HG03103 (cell line): ENCODE measurements at regions not wholly inside any gene's neighbourhood (a gene's known extent, or its start where the extent isn't known, plus 50 kb on each side); places are given as distances from the start of the nearest gene placed in this dataset.
"Not testable (repeated sequence)": the region's sequence is repeated elsewhere in the genome, so short reads cannot be mapped to it uniquely, and the experiment has no call there.

ENCODE experiments used
- ATAC-seq: cut with Tn5 transposase; IDR thresholded peaks from one replicate; pipeline ENCODE4 v1.9.1; 2021; ENCODE audit warnings: low read depth; ENCODE audit not compliant: unreplicated experiment

DNA sequence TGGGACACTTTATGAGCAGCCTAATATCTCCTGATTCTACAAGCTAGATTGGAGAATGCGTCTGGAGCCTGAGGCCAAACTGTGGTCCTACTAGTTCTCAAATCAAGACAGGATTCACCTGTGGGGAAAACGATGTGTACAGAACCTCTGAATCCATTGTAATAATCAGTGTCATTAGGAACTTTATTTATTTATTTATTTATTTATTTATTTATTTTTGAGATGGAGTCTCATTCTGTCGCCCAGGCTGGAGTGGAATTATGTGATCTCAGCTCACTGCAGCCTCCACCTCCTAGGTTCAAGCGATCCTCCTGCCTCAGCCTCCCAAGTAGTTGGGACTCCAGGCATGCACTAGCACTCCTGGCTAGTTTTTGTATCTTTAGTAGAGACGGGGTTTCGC is 52.6 kb upstream of the KIF26B start:
- not testable (repeated sequence) for ATAC-seq

DNA sequence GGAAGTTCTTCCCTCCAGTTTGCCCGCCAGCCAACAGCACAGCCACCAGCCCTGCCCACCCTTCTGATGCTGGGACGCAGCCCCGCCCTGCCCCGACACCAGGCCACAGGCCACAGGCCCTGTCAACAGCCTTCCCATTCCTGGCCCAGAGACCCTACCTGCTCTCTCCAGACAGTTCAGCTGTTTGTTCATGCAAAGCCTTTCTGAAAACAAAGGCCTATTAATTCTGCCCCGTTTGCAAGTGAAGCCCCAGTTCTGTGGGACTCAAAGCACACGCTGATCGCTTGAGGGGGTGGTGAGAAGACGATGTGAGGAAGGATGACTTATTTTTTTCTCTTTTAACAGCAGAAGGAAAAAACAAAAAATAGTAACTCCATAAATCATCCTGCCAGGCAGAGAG is 55.4 kb upstream of the KIF26B start:
- no peak for ATAC-seq

GRCh38 chr1:245098924-245099323 is 55.9 kb upstream of the KIF26B start:
- ATAC-seq: no peak

DNA sequence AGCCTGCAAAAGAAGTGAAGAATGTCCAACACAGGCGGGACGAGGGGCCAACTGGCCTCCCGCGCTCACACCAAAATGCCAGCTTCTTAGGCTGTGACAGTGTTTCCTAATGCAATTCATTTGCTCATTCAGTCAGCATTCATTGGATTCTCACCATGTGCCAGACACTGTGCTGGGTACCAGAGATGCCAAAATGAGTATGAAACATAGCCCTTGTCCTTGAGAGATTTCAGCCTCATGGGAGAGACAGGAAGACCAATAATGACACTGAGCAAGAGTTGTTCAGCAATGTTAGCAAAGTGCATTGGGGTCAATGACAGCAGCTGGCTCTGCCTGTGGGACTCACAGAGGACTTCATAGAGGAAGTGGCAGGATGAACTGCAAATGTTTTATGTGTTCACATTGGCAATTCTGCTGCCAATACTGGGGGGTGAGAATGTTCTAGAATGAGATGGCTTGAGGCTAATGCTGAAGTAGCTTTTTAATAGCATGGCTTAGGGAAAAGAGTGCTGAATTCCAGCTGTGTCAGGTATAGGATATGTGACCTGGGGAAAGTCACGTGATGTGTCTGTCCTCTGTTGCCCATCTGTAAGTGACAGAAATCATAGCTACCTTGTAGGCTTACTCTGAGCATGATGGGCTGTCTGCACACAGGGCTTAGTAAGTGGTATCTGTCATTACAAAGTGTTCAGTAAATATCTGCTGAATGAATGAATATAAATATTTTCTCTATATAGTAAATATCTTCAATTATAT is 58.3 kb upstream of the KIF26B start:
- no peak for ATAC-seq

DNA sequence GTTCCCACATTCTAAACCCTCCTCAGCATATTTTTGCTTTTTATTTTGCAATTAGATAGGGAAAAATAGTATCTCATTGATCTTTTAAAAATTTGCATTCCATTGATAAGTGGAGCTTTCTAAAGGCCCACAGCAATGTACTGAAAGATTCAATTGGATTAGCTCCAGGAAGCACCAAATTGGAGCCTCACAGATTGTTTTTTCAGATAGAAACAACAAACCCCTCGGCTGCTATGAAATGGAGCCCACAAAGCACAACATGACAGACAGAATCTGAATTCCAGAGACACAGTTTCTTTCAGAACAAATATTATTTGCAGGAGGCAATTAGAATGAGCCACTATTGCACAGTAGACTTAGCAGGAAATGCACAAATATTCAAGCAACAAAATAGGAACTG is 58.9 kb upstream of the KIF26B start:
- no peak for ATAC-seq

GRCh38 chr1:245094954-245095353 is 59.8 kb upstream of the KIF26B start:
- no peak for ATAC-seq

- ATAC-seq: no peak
Measured at GRCh38 chr1:245094092-245094491, 60.7 kb upstream of the KIF26B start.

GRCh38 chr1:245092638-245092976 is 62.2 kb upstream of the KIF26B start:
- ATAC-seq: no peak

- ATAC-seq: no peak
Measured at GRCh38 chr1:245091818-245092637, 62.8 kb upstream of the KIF26B start.

DNA sequence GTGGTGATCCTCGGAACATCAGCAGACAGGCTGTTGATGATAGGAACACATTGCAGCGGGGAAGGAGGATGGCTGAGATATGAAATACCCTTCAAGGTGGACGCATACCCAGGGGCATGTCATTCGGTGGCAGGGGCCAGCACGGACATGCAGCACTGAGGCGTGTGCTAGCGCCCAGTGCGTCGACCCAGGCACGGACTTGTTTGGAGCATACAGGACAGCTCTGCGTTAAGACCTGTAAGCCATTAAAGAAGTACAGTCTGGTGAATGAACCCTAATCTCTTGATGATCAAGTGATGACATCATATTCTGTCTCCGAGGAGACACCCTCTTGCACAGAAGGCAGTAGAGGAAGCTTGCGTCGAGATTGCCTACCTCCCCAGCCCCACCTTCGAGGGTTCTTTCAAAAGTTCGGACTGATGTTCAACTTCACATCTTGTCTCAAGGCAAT is 63.6 kb upstream of the KIF26B start:
- ATAC-seq: no peak

GRCh38 chr1:245090491-245091090 is 64.2 kb upstream of the KIF26B start:
- ATAC-seq: no peak

DNA sequence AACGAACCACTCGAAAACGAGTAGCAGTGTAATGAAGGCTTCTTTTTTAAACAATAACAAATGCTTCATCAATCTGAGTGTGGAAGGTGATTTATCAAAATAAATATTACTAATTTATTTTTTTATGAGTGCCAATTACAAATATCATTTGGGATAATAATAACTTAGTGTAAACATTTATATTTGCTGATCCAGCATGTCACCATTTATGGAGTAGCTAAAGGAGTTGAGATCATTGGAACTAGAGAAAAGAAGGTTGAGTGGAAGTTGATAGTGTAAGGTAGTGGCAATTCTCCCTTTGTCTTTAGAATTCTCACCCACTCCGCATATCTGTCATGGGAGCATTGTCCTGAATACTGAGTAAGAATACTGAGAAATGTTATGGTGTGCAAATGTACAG is 67.1 kb upstream of the KIF26B start:
- ATAC-seq: no peak

- no peak for ATAC-seq
Measured at GRCh38 chr1:245086389-245086969, 68.3 kb upstream of the KIF26B start.

- ATAC-seq: no peak
Measured at GRCh38 chr1:245085508-245086095, 69.2 kb upstream of the KIF26B start.

GRCh38 chr1:245084551-245084950 is 70.2 kb upstream of the KIF26B start:
- no peak for ATAC-seq

DNA sequence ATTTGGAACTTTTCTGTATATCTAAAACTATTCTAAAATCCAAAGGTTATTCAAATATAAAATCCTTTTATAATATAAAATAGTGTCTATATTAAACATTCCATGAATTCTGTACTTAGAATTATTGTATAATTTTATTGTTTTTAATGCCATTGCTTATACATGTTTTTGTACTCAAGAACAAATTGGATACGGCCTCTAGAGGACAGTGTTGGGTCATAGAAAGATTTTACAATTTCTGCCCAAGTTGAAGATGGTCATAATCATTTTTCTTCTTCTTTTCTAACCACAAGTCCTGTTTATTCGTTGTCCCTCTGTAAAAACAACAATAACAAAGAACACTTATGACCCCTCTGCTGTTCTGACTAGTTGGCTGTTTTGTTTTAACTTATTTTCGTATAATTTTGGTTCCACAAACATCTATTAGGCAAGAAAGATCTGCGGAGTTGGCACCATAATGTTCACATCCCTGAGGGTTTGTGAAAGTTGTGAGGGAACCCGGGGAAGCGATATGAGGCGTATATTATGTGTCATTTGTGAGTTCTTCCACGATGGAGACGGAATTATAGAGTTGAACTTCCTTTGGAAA is 75.7 kb upstream of the KIF26B start:
- no peak for ATAC-seq

DNA sequence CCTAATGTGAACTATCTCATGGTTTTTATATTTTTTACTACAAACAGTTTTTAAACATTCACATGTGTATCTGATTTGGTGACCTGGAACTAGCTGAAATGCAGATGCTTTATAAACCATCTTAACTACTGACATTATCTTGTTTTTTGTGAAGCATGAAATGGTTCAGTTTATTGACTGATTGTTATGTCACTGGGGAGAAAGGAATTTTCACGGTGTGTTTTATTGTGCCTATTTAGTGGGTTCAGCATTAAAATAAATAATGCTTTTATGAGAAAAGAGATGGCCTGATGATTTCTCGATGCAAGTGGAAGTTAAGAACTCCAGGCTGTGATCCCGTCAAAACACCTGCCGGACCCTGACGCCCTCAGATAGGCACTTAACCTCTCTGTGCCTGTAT is 79.9 kb upstream of the KIF26B start:
- no peak for ATAC-seq

GRCh38 chr1:245074232-245074747 is 80.5 kb upstream of the KIF26B start:
- ATAC-seq: no peak

DNA sequence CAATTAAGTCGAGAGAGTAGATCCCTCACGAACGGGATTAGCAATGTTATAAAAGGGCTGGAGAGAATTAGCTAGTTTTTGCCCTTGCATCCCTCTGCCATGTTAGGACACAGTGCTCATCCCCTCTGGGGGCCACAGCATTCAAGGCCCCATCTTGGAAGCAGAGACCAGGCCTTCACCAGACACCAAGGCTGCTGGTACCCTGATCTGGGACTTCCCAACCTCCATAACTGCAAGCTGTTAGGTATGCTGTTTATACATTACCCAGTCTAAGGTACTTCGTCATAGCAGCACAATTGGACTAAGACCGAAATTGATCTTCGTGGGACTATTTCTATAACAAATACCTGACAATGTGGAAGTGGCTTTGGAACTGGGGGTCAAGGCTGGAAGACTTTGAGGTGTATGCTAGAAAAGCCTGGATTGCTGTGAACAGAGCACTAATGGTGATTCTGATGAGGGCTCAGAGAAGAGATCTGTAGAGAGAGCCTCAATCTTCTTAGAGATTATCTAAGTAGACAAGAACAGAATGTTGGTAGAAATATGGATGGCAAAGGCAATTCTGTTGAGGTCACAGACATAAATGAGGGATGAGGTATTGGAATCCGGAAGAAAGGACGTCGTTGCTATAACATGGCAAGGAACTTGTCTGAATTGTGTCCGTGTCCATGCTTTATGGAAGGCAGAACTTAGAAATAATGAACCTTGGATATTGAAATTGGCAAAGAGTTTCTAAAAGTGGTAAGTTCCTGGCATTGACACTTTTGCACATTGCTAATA is 83.8 kb upstream of the KIF26B start:
- no peak for ATAC-seq

DNA sequence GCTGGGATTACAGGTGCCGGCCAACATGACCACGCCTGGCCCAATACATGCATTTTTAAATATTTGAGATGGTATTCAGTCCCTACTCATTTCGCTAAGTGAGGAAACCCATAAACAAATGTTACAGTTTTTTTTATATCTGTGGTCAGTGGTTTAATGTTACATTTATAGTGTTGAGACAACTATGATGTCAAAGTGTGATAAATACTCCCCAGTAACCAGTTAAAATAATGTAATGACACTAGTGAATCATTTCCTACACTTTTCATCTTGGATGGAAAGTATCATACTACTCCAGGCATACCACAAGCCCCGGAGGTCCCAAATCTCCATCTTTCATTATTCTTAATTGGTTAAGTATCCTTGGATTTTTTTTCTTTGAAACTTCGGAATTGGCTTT is 87.5 kb upstream of the KIF26B start:
- ATAC-seq: no peak
